Trophoblast cell (in vitro differentiated cells and primary cell): ENCODE measurements at regions not wholly inside any gene's neighbourhood (a gene's known extent, or its start where the extent isn't known, plus 50 kb on each side); places are given as distances from the start of the nearest gene placed in this dataset.
A peak's percentile ranks its signal among the peaks of the same experiment; 100 is the strongest.

Experiments used
- DNase-seq, 2 donors: peaks; one replicate each; pipeline ENCODE4 v3.0.0-alpha.2; 2016
- H2AFZ ChIP-seq: 2 replicates; pipeline ENCODE4 v1.6.1; 2013; ENCODE audit warnings: low read length, moderate library complexity, mild to moderate bottlenecking; ENCODE audit not compliant: insufficient read depth, poor library complexity
- H2AK5ac ChIP-seq: 2 replicates; pipeline ENCODE4 v1.6.1; 2013; ENCODE audit warnings: mild to moderate bottlenecking, low read length
- H2BK120ac ChIP-seq: 2 replicates; pipeline ENCODE4 v1.6.1; 2013; ENCODE audit warnings: low read length, mild to moderate bottlenecking, moderate library complexity; ENCODE audit not compliant: insufficient read depth, poor library complexity
- H2BK12ac ChIP-seq: 2 replicates; pipeline ENCODE4 v1.6.1; 2013; ENCODE audit warnings: mild to moderate bottlenecking, low read length, moderate library complexity
- H2BK5ac ChIP-seq: 2 replicates; pipeline ENCODE4 v1.6.1; 2013; ENCODE audit warnings: low read length, low read depth, moderate library complexity, mild to moderate bottlenecking; ENCODE audit not compliant: poor library complexity
- H3K14ac ChIP-seq: 2 replicates; pipeline ENCODE4 v1.6.1; 2013; ENCODE audit warnings: mild to moderate bottlenecking, low read length
- H3K18ac ChIP-seq: 2 replicates; pipeline ENCODE4 v1.6.1; 2013; ENCODE audit warnings: mild to moderate bottlenecking, low read length
- H3K23ac ChIP-seq: 2 replicates; pipeline ENCODE4 v1.6.1; 2013; ENCODE audit warnings: low read length
- H3K27ac ChIP-seq: 2 replicates; pipeline ENCODE4 v1.5.1; 2013; ENCODE audit warnings: low read depth, mild to moderate bottlenecking, inconsistent platforms, low read length, moderate library complexity
- H3K27me3 ChIP-seq: 2 replicates; pipeline ENCODE4 v1.6.1; 2013; ENCODE audit warnings: inconsistent platforms, mild to moderate bottlenecking, low read length, moderate library complexity; ENCODE audit not compliant: insufficient read depth
- H3K36me3 ChIP-seq, 2 experiments: 1 replicate in 1 of 2; 2 replicates in 1 of 2; pipeline ENCODE4 v1.6.1; 2013; ENCODE audit warnings: low read length in 2 of 2, mild to moderate bottlenecking in 2 of 2, moderate library complexity in 1 of 2; ENCODE audit not compliant: insufficient read depth in 2 of 2, control insufficient read depth in 1 of 2
- H3K4ac ChIP-seq: 2 replicates; pipeline ENCODE4 v1.6.1; 2013; ENCODE audit warnings: low read depth, mild to moderate bottlenecking, low read length, moderate library complexity
- H3K4me1 ChIP-seq, 2 experiments: 1 replicate in 1 of 2; 2 replicates in 1 of 2; pipeline ENCODE4 v1.6.1; 2013; ENCODE audit warnings: low read length in 2 of 2, mild to moderate bottlenecking in 2 of 2, moderate library complexity in 1 of 2; ENCODE audit not compliant: insufficient read depth in 2 of 2, control insufficient read depth in 1 of 2
- H3K4me2 ChIP-seq: 2 replicates; pipeline ENCODE4 v1.6.1; 2013; ENCODE audit warnings: inconsistent platforms, mild to moderate bottlenecking, low read length, moderate library complexity
- H3K4me3 ChIP-seq: 2 replicates; pipeline ENCODE4 v1.5.1; 2013; ENCODE audit warnings: mild to moderate bottlenecking, low read depth, low read length, inconsistent platforms
- H3K79me1 ChIP-seq: one replicate; pipeline ENCODE4 v1.6.1; 2013; ENCODE audit warnings: low read length
- H3K79me2 ChIP-seq: 2 replicates; pipeline ENCODE4 v1.6.1; 2013; ENCODE audit warnings: low read length, mild to moderate bottlenecking; ENCODE audit not compliant: control insufficient read depth, insufficient read depth, poor library complexity
- H3K9ac ChIP-seq: 2 replicates; pipeline ENCODE4 v1.6.1; 2013; ENCODE audit warnings: mild to moderate bottlenecking, low read length
- H3K9me3 ChIP-seq: 2 replicates; pipeline ENCODE4 v1.6.1; 2013; ENCODE audit warnings: low read depth, mild to moderate bottlenecking, control low read depth, inconsistent platforms, low read length; ENCODE audit not compliant: insufficient read depth
- H4K12ac ChIP-seq: 2 replicates; pipeline ENCODE4 v1.6.1; 2013; ENCODE audit warnings: low read depth, mild to moderate bottlenecking, low read length, moderate library complexity
- H4K8ac ChIP-seq: 2 replicates; pipeline ENCODE4 v1.6.1; 2013; ENCODE audit warnings: low read depth, mild to moderate bottlenecking, low read length, moderate library complexity
- H4K91ac ChIP-seq: one replicate; pipeline ENCODE4 v1.6.1; 2013; ENCODE audit warnings: low read depth, mild to moderate bottlenecking, low read length, moderate library complexity
- WGBS: extraction: QIAGEN DNeasy Blood & Tissue Kit; methylation state at CpG from one replicate; pipeline ENCODE4 v1.1.7; 2013; ENCODE audit warnings: missing lambda C conversion rate; ENCODE audit not compliant: insufficient read length, insufficient coverage; ENCODE audit errors: extremely low coverage; 5-methylcytosine and 5-hydroxymethylcytosine counted together

DNA sequence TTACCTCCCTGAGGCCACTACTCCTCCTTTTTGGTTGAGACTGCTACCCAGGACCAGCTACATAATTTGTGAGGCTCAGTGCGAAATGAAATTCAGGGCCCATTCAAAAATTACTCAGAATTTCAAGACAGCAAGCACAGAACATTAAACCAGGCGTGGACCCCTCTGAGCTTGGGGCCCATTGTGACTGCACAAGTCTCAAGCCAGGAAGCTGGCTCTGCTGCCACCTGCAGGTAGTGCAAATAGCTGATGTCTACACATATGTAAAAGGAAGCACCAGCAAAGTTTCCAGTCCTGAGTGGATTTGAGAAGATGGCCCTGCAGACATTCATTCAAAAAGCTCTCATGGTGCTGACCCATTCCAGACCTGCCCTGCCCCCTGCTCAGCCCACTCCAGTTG, 213.4 kb upstream of the LNX1 start:
- H2AK5ac ChIP-seq = no peak overlapping the region
- H3K36me3 ChIP-seq = no peaks in the 10 kb centered on the region
- no peak overlapping the region for H3K14ac ChIP-seq
- H3K79me2 ChIP-seq = no peaks in the 10 kb centered on the region
- no peak overlapping the region for H3K9ac ChIP-seq
- no peak overlapping the region for H2AFZ ChIP-seq
- H4K12ac ChIP-seq = no peak overlapping the region
- H3K4me2 ChIP-seq = no peak overlapping the region
- H3K4me3 ChIP-seq = no peak overlapping the region
- WGBS = no CpG with 5 or more reads among the region's 2 CpGs
- no peak overlapping the region for H3K18ac ChIP-seq
- H3K79me1 ChIP-seq = no peaks in the 10 kb centered on the region
- H4K8ac ChIP-seq = no peak overlapping the region
- H4K91ac ChIP-seq = no peak overlapping the region
- no peak overlapping the region for H3K23ac ChIP-seq
- no peaks in the 10 kb centered on the region for H3K9me3 ChIP-seq
- H3K27me3 ChIP-seq = no peaks in the 10 kb centered on the region
- no peak overlapping the region for H2BK120ac ChIP-seq
- H3K4me1 ChIP-seq = no peaks in the 10 kb centered on the region
- no peak overlapping the region for H3K27ac ChIP-seq
- H2BK12ac ChIP-seq = no peak overlapping the region
- no peak overlapping the region for H3K4ac ChIP-seq
- peak in 1 of 2 donors; percentile 50 for DNase-seq
- H2BK5ac ChIP-seq = no peak overlapping the region

DNA sequence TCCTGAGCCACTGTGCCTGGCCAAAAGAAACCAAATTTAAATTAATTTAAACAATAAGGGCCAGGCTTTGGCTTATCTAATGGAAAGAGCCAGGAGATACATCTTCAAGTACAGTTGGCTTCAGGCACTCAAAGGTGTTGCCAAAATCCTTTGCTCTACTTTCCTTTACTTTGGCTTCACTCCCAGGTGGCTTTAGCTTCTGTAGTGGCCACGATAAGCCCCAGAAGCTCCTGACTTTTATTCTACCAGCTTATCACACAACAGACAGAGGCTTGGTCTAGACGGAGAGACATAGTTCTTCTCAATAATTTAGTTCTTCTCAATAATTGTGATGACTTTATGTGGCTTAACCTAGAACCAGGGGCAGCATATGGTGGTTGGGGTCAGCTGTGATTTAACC, 211.2 kb upstream of the LNX1 start:
- Histone ChIP-seq H3K79me1 (no peaks in the 10 kb centered on the region), H3K9ac (no peak overlapping the region), H2BK120ac (no peak overlapping the region), H3K27ac (no peak overlapping the region), H4K12ac (no peak overlapping the region), H2BK12ac (no peak overlapping the region), H2AK5ac (no peak overlapping the region), H3K79me2 (no peaks in the 10 kb centered on the region), H4K8ac (no peak overlapping the region), H2AFZ (no peak overlapping the region), H3K18ac (no peak overlapping the region), H3K23ac (no peak overlapping the region), H3K36me3 (no peaks in the 10 kb centered on the region), H3K4ac (no peak overlapping the region), H2BK5ac (no peak overlapping the region), H3K14ac (no peak overlapping the region), H3K4me1 (no peaks in the 10 kb centered on the region), H3K9me3 (no peaks in the 10 kb centered on the region), H3K4me2 (no peak overlapping the region), H3K4me3 (no peak overlapping the region), H3K27me3 (no peaks in the 10 kb centered on the region), H4K91ac (no peak overlapping the region)
- no peak for DNase-seq
- no CpG with 5 or more reads among the region's 2 CpGs for WGBS

DNA sequence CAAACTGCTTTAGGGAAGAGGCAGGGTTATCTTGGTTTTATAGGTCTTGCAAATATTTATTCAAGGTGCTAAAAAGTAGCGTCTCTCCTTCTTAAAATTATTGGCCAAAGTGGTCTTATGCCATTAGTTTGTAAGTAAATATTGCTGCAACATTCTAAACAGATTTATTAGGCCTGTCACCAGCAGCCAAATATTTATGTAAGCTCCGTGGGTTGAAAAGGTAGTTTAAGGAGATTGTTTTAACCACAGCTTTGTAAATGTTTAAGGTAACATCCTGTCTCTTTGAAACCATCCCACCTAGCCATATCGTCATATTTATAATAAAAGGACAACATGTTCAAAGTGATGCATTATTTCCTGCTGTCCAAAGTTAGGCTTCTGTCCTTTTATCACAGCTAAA, 210.1 kb upstream of the LNX1 start:
- Histone ChIP-seq H3K14ac (no peak overlapping the region), H3K23ac (no peak overlapping the region), H3K4me2 (no peak overlapping the region), H2AK5ac (no peak overlapping the region), H3K9ac (no peak overlapping the region), H3K36me3 (no peaks in the 10 kb centered on the region), H2BK120ac (no peak overlapping the region), H3K27me3 (no peaks in the 10 kb centered on the region), H3K18ac (no peak overlapping the region), H3K4ac (no peak overlapping the region), H4K12ac (no peak overlapping the region), H3K4me1 (no peaks in the 10 kb centered on the region), H3K4me3 (no peak overlapping the region), H2BK5ac (no peak overlapping the region), H3K79me1 (no peaks in the 10 kb centered on the region), H3K79me2 (no peaks in the 10 kb centered on the region), H2BK12ac (no peak overlapping the region), H3K9me3 (no peaks in the 10 kb centered on the region), H2AFZ (no peak overlapping the region), H3K27ac (no peak overlapping the region), H4K91ac (no peak overlapping the region), H4K8ac (no peak overlapping the region)
- no peak for DNase-seq
- WGBS = no CpG with 5 or more reads among the region's 3 CpGs

DNA sequence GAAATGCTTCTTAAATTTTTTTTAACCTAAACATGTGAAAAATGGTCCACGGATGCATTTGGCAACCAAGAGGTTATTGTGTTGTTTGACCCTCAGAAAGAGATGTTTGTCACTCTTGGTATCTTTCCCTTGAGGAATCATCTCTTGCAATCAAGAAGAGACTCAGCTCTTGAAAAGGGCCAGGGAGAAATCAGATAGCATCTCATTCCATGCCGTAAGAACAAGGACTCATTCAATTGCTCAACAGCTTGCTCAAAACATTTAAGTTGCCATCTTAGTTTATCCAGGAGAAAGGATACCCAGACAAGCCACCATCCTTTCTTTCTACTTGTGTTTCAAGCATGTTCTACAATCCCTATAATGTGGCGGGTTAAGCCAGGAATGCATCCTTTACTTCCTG, 209.5 kb upstream of the LNX1 start:
- H3K23ac ChIP-seq = no peak overlapping the region
- DNase-seq = peak; percentile 30 to 78
- H3K36me3 ChIP-seq = no peaks in the 10 kb centered on the region
- H3K18ac ChIP-seq = no peak overlapping the region
- no peak overlapping the region for H2BK12ac ChIP-seq
- H3K79me1 ChIP-seq = no peaks in the 10 kb centered on the region
- no peak overlapping the region for H4K91ac ChIP-seq
- no peak overlapping the region for H3K14ac ChIP-seq
- no peak overlapping the region for H3K4ac ChIP-seq
- no peak overlapping the region for H2BK120ac ChIP-seq
- H2BK5ac ChIP-seq = no peak overlapping the region
- no peaks in the 10 kb centered on the region for H3K79me2 ChIP-seq
- no peaks in the 10 kb centered on the region for H3K4me1 ChIP-seq
- no peak overlapping the region for H3K4me2 ChIP-seq
- no CpG with 5 or more reads among the region's 3 CpGs for WGBS
- no peak overlapping the region for H3K27ac ChIP-seq
- no peak overlapping the region for H4K12ac ChIP-seq
- no peak overlapping the region for H3K9ac ChIP-seq
- H3K4me3 ChIP-seq = no peak overlapping the region
- no peaks in the 10 kb centered on the region for H3K27me3 ChIP-seq
- H2AFZ ChIP-seq = no peak overlapping the region
- H2AK5ac ChIP-seq = no peak overlapping the region
- no peak overlapping the region for H4K8ac ChIP-seq
- H3K9me3 ChIP-seq = no peaks in the 10 kb centered on the region
